HG02938 (cell line): ENCODE measurements at regions not wholly inside any gene's neighbourhood (a gene's known extent, or its start where the extent isn't known, plus 50 kb on each side); places are given as distances from the start of the nearest gene placed in this dataset.
A peak's percentile ranks its signal among the peaks of the same experiment; 100 is the strongest.
"Not testable (repeated sequence)": the region's sequence is repeated elsewhere in the genome, so short reads cannot be mapped to it uniquely, and the experiment has no call there.

Experiments used
- ATAC-seq: cut with Tn5 transposase; IDR thresholded peaks from one replicate; pipeline ENCODE4 v1.9.1; 2021; ENCODE audit warnings: mild to moderate bottlenecking, moderate library complexity; ENCODE audit not compliant: unreplicated experiment

- ATAC-seq = no peak
These were observed 109.9 kb upstream of the ADO start for GRCh38 chr10:62694537-62695126.

- no peak for ATAC-seq
These were observed 107.7 kb upstream of the ADO start for GRCh38 chr10:62696798-62697197.

- ATAC-seq = no peak
These were observed 105.4 kb upstream of the ADO start for GRCh38 chr10:62699148-62699547.

GRCh38 chr10:62704121-62704520 lies 100.4 kb upstream of the ADO start:
- not testable (repeated sequence) for ATAC-seq

- ATAC-seq = no peak
These were observed 98.7 kb upstream of the ADO start for GRCh38 chr10:62705789-62706188.

GRCh38 chr10:62707810-62708209 lies 96.7 kb upstream of the ADO start:
- ATAC-seq = peak; percentile 52

- ATAC-seq = no peak
These were observed 96.0 kb upstream of the ADO start for GRCh38 chr10:62708569-62708968.

DNA sequence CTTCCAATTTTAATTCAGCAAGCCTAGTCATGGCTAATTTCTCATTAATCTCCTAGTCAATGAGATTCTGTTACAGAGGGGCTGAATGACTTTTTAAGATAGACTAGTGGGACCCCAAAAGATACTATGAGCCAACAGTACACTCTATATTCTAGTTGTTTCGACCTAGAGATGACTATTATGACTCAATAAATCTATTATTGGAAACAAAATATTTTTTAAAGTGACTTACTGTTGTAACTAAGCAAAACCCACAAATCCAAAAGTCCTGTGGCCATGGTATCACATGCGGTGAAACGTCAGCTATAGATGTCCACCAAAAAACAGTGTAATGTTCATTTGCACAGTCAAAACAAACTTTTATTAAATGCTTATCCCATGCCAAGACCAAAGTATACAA lies 95.3 kb upstream of the ADO start:
- ATAC-seq = no peak

- peak; percentile 49 for ATAC-seq
These were observed 94.3 kb upstream of the ADO start for GRCh38 chr10:62710182-62710581.

GRCh38 chr10:62715383-62715782 lies 89.1 kb upstream of the ADO start:
- no peak for ATAC-seq

GRCh38 chr10:62718585-62718984 lies 85.9 kb upstream of the ADO start:
- ATAC-seq = no peak

DNA sequence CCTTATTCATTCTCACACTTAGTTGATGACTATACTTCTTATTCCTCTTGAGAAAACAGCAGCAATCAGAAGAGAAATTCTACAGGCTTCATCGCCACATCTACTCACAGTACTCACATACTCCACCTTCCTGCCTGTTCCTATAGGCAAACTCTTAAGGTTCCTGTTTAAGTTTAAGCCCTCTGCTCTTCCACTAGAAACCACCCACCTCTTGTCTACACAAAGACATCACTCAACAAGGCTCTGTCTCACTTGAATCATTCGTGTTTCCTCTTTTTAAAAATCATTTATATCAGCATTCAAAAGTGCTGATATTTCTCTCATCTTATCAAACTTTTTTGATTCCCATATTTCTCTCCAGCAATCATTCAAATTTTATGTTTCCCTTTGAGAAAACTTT lies 85.5 kb upstream of the ADO start:
- no peak for ATAC-seq

DNA sequence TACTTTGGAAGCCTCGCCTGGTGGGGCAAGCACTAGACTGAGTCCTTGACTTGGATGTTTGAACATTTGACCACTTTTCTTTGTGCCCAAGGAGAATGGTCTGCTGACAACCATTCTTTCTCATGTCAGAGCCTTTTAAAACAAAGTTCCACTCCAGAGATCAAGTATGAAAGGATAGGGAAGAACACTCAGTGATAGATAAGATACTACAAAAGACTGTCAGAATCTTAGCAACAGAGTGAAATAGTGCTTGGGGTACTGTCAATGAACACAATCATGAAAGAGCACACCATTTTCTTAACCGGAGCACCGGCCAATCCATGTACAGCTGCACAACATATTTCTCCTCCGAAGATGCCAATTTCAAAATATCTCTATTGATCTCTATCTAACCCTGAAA lies 82.8 kb upstream of the ADO start:
- no peak for ATAC-seq

DNA sequence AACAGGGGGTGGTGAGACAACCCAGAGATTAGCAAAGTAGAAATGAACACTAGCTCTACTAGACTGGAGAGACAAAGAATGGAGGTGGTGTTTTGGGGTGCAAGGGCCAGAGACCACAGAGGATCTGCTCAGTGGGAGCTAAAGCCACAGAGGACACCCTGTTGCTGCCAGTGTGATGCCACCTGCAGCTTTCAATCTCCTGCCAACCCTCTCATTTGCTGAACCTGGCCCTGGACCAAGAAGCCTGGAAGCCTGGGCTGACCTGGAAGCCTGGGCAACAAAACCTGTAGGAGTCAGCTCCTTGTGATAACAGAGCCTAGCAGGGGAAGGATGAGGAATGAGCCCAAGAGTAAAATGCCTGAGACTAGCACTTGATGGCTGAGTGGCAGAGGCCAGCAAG lies 81.1 kb upstream of the ADO start:
- no peak for ATAC-seq

- ATAC-seq = no peak
These were observed 80.1 kb upstream of the ADO start for GRCh38 chr10:62724465-62724864.

GRCh38 chr10:62726142-62726541 lies 78.4 kb upstream of the ADO start:
- peak; percentile 91 for ATAC-seq

DNA sequence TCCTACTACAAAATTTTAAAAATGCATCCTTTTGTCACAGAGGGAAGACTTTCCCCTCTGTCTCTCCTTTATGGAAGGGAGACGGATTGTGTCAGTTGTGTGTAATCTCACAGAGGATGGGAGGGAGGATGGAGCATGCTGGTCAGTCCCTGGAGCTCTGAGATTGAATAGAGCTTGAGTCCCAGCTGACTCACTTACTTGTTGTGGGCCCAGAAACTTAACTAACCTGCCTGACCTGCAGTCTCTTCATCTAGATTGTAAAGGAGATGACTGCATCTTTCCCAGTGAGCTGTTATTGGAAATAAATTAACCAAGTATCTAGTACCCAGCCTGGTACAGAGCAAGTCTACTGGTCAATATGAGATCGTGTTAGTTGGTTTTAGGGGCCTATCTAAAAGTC lies 77.9 kb upstream of the ADO start:
- ATAC-seq = no peak

GRCh38 chr10:62727934-62728333 lies 76.6 kb upstream of the ADO start:
- ATAC-seq = no peak

GRCh38 chr10:62728479-62728878 lies 76.0 kb upstream of the ADO start:
- ATAC-seq = no peak

GRCh38 chr10:62732841-62733653 lies 71.5 kb upstream of the ADO start:
- peak; percentile 77 for ATAC-seq

DNA sequence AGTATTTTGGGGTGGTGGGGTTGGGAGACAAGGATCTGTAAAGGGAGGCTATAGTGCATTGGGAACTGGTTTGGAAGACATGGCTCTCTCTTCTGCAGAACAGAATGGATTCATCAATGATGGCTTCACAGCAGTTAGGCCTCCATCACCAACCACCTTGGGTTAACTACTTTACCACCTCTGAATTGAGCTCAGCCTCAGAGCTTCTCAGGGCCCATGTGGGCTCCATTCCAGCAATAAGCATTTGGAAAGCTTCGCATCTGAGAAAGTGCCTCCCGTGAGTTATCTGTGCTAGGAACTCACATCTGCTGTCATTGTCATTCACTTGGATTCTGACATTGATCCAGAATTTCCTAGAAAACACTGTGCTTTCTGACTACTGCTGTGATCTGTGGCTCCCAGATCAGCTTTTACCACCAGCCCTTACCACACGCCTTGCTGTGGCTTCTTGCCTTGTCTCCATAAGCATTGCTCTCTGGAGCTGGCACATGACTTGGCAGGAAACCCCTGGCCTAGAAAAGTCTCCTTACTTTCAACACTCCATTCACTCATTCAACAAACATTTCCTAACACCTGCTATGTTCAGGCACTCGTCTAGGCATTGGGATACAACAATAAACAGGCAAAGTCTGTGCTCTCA lies 70.7 kb upstream of the ADO start:
- peak; percentile 3 for ATAC-seq

DNA sequence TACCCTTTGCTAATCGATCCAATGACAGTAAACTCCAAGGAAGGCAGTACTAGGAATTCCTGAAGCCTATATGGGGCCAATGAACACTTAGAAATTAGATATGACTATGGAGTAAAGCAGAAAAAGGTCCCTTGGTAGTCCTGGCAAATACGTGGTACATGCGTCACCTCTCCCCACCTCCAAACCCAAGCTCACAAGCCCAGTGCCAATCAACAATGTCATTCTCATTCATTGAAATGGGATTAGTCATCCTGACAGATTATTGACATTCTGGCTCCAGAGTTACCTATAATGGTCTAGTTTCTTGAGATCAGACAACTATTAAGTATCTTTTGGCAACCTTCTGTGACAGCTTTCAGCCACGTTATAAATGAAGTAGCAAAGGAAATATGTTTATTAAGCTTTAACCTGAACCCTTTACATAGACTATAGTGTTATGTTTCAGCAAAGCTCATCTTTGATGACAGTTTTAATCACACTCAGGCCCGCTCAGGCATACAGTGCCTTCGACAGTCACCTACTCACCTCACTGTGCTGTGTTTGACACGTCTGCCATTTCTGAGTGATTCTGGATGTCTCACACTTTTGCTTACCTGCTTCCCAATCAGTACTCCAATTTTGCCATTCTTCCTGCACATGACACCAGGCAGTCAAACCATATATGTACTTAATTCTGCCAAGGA lies 69.6 kb upstream of the ADO start:
- no peak for ATAC-seq
